HG02885 (cell line): ENCODE measurements at regions not wholly inside any gene's neighbourhood (a gene's known extent, or its start where the extent isn't known, plus 50 kb on each side); places are given as distances from the start of the nearest gene placed in this dataset.

Experiments used
- ATAC-seq: cut with Tn5 transposase; IDR thresholded peaks from one replicate; pipeline ENCODE4 v1.9.1; 2021; ENCODE audit warnings: mild to moderate bottlenecking; ENCODE audit not compliant: unreplicated experiment, poor library complexity

- ATAC-seq = no peak
Observed at GRCh38 chr5:2399096-2399495, 352.4 kb downstream of the IRX2 start.

- no peak for ATAC-seq
Observed at GRCh38 chr5:2393556-2393955, 357.9 kb downstream of the IRX2 start.

GRCh38 chr5:2391566-2391965 lies 359.9 kb downstream of the IRX2 start:
- ATAC-seq = no peak

- no peak for ATAC-seq
Observed at GRCh38 chr5:2391021-2391420, 360.5 kb downstream of the IRX2 start.

- ATAC-seq = no peak
Observed at GRCh38 chr5:2388571-2388970, 362.9 kb downstream of the IRX2 start.

- ATAC-seq = no peak
Observed at GRCh38 chr5:2387634-2388325, 363.7 kb downstream of the IRX2 start.

GRCh38 chr5:2387250-2387633 lies 364.2 kb downstream of the IRX2 start:
- no peak for ATAC-seq

- ATAC-seq = no peak
Observed at GRCh38 chr5:2385818-2386217, 365.7 kb downstream of the IRX2 start.

- no peak for ATAC-seq
Observed at GRCh38 chr5:2383698-2384065, 367.8 kb downstream of the IRX2 start.

GRCh38 chr5:2382776-2383697 lies 368.4 kb downstream of the IRX2 start:
- no peak for ATAC-seq

- ATAC-seq = no peak
Observed at GRCh38 chr5:2381861-2382260, 369.6 kb downstream of the IRX2 start.

GRCh38 chr5:2381070-2381469 lies 370.4 kb downstream of the IRX2 start:
- ATAC-seq = no peak

GRCh38 chr5:2378976-2379375 lies 372.5 kb downstream of the IRX2 start:
- ATAC-seq = no peak

GRCh38 chr5:2378108-2378507 lies 373.4 kb downstream of the IRX2 start:
- ATAC-seq = no peak

- ATAC-seq = no peak
Observed at GRCh38 chr5:2376486-2376885, 375.0 kb downstream of the IRX2 start.

GRCh38 chr5:2375757-2376250 lies 375.7 kb downstream of the IRX2 start:
- ATAC-seq = no peak

- no peak for ATAC-seq
Observed at GRCh38 chr5:2375291-2375690, 376.2 kb downstream of the IRX2 start.

GRCh38 chr5:2374703-2375102 lies 376.8 kb downstream of the IRX2 start:
- no peak for ATAC-seq

GRCh38 chr5:2373631-2374030 lies 377.8 kb downstream of the IRX2 start:
- no peak for ATAC-seq

GRCh38 chr5:2371419-2371710 lies 380.1 kb downstream of the IRX2 start:
- ATAC-seq = no peak

GRCh38 chr5:2370626-2371418 lies 380.7 kb downstream of the IRX2 start:
- no peak for ATAC-seq
